HG03175 (cell line): ENCODE measurements at regions not wholly inside any gene's neighbourhood (a gene's known extent, or its start where the extent isn't known, plus 50 kb on each side); places are given as distances from the start of the nearest gene placed in this dataset.
"Not testable (repeated sequence)": the region's sequence is repeated elsewhere in the genome, so short reads cannot be mapped to it uniquely, and the experiment has no call there.

Experiments
- ATAC-seq: cut with Tn5 transposase; IDR thresholded peaks from one replicate; pipeline ENCODE4 v1.9.1; 2021; ENCODE audit warnings: mild to moderate bottlenecking, moderate library complexity; ENCODE audit not compliant: unreplicated experiment

DNA sequence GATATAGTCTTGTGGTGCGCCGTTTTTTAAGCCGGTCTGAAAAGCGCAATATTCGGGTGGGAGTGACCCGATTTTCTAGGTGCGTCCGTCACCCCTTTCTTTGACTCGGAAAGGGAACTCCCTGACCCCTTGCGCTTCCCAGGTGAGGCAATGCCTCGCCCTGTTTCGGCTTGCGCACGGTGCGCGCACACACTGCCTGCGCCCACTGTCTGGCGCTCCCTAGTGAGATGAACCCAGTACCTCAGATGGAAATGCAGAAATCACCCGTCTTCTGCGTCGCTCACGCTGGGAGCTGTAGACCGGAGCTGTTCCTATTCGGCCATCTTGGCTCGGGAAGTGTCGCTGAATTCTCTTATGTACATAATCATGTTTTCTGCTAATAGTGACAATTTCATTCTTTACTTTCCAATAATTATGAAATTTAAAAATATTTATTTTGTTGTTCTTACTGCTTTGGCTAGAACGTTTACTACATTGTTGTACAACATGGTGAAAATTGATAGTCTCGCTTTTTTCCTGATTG lies 61.2 kb upstream of the MINDY3 start:
- not testable (repeated sequence) for ATAC-seq

DNA sequence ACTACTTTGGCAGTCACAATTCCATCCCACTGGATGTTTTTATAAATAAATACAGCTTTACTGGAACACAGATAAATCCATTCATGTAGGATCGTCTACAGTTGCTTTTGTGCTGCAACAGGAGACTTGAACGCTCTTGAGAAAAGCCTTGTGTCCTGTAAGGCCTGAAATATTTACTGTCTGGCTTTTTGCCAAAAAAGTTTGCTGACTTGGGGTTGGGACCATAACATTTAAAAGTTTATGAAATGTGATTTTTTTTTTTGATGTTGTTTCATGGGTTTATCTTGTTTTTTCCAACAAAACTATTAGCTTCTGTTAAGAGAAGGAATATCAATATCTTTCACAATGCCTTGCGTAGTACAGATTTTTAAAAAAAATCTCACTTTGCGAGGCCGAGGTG lies 71.1 kb upstream of the MINDY3 start:
- ATAC-seq = no peak

DNA sequence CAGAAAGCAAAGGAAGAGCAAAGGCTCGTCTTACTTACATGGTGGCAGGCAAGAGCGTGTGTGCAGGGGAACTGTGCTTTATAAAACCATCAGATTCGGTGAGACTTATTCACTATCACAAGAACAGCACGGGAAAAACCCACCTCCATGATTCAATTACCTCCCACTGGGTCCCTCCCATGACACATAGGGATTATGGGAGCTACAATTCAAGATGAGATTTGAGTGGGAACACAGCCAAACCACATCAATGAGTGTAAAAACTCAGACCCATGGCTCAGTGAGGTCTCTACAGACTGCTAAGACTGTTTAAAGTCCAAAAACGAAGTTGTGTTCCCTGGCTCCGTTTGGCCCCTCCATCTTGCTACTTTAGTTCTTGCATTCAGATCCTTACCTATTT lies 79.2 kb upstream of the MINDY3 start:
- ATAC-seq = not testable (repeated sequence)

DNA sequence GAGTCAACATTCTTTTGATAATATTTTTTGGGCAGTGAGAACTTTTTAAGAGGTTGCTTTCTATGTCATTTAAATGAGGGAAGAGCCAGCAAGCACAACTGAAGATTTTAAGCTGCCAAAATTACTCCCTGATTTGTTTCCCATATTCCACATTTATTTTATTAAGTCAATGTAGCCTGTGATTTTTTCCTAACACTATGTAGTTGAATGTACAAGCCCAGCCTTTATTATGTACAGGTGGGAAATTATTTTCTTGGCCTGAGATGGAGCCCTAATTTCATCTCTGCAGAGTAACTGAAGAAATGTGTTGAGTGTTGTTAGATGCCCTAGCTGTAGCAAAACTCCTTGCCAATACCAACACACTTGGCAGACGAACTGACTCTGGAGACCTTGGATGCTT lies 83.1 kb upstream of the MINDY3 start:
- ATAC-seq = no peak

DNA sequence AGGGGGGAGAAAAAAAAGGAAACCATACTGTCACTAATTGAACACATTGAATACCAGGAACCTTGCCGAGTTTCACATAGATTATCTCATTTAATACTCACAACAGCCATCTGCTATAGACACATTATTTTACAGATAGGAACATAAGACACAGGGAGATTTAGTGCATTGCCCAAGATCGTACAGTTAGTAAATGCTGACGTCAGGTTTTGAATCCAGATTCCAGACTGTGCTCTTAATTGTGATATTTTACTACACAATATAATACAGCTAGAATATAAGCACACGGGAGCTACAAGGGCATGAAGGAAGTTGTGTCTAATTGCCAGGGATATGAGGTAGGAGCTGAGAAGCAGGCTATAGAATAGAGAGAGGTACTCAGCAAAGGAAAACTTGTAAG lies 93.9 kb upstream of the MINDY3 start:
- ATAC-seq = no peak

DNA sequence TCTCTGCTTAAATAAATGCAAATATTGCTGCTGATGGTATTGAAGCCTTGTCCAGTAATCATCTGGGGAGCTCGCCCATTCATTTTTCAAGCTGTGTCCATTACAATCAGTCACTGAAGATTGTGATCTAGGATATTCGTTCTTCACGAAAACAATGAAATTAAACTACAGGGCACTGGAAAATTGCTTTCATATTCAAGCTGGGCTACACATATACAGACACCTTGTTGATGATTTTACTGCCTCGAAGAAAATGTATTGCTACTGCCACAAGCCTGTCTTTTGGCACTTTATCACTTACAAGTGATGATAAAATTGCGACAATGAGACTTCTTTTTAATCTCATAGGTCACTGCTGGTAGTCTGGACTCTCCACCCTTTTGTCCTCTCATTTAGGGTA lies 100.0 kb upstream of the MINDY3 start:
- no peak for ATAC-seq

DNA sequence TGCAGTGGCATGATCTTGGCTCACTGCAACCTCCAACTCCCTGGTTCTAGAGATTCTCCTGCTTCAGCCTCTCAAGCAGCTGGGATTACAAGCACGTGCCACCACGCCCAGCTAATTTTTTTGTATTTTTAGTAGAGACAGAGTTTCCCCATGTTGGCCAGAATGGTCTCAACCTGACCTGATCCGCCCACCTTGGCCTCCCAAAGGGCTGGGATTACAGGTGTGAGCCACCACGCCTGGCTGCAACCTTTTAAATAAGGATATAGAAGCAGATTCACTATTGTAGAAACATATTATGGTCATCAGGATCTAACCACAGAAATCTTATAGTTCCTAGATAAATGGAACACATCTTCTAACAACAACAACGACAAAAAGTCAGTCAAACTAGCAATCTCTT lies 112.4 kb upstream of the MINDY3 start:
- not testable (repeated sequence) for ATAC-seq

DNA sequence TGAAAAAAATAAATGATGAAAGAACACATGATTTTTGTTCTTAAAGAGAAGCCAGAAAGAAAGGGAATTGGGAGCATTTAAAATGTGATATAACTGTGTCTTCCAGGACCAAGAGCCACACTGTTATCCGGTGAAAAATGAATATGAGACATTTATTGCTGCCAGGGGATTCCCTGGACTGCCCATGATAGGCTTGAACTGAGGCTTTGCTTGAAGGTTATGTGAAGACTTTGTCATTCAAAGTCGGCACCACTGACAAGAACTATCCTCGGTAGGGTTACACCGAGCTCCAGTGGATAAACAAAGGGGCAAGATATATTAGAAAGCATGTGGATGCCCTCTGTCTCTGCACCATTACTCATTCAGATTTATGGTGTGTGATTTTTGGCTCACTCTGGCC lies 125.4 kb upstream of the MINDY3 start:
- ATAC-seq = no peak

DNA sequence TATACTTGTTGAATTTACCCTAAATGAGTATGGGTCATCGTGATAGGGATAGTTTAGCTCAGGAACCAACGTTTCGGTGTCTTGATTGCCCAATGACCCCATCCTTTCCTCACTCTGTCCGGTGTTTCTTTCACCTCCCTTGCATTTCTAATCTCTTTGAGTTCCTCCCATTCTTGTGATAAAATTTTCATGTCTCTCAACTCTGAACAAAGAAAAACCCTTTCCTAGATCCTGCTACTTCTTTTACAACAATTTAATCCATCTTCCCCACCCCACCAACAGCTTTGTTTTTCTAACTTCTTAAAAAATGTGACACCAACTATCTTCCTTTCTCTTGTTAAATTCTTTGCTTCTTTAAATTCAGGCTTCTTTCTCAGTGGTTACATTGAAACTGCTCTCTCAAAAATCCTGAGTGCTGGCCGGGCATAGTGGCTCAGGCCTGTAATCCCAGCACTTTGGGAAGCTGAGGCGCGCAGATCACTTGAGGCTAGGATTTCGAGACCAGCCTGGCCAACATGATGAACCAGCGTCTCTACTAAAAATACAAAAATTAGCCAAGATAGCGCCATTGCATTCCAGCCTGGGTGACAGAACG lies 130.3 kb upstream of the MINDY3 start:
- ATAC-seq = no peak

DNA sequence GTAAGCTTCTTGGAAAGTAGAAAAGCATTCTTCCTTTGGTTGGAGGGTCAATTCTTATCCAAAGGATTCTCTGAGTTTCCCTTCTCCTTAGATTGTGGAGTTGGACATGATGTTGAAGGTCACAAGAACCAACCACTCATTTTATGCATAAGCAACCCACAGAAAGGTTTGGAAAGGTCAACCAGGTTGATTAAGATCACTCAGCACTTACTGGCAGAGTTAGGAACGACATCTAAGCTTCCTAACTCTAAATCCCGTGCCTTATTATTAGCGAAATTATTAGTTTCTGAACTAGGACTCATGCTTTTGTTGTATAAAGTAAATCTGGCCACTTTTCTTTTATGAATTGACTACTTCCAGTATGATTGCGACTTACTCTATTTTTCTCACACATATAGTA lies 137.0 kb upstream of the MINDY3 start:
- ATAC-seq = no peak

DNA sequence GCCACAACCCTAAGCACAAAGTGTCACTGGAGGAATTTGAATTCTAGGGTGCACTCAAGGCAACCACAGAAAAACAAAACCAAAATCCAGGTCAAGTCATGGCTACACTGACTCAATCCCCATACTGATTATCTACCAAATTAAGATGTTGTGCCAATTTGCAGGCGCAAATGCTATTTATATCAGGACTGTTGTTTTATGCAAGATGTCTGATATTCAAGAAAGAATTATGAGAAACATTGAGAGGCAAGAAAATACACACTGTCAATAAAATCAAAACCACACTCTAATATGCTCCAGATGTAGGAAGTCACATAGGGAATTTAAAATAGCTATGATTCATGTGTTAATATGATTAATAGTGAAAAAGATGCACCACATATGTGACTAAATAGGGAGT lies 141.3 kb upstream of the MINDY3 start:
- ATAC-seq = no peak

DNA sequence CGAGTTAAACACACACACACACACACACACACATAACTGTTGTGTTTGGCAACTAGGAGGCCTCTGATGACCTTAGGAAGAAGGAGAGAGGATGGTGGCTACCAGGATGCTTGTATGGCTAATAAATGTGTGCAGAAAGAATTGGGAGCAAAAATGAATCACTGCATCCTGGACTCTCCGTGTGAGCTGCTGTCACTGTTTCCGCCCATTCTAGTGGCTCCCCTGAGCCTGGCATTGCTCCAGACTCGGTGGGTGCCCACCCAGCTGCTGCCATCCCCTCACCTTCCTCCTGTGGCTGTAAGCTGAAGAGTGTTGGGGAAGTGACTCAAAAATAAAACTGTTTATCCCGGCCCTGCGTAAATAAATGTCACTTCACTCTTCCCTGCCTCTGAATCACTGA lies 149.5 kb upstream of the MINDY3 start:
- ATAC-seq = no peak

DNA sequence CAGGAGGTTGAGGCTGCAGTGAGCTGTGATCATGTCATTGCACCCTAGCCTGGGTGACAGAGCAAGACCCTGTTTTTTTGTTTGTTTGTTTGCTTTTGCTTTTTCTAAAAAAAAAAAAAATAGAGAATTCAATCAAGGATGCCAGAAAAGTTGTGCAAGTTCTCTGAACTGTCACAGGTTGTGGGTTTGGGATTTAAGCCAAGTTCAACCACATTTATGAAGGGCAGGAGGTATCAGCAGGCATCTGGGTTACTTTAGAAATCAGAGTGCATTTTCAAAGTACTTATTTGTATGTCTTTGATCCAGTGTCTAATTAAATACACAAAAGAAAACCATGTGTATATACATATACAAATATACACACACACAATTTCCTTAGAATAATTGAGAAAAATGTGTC lies 151.2 kb upstream of the MINDY3 start:
- no peak for ATAC-seq

DNA sequence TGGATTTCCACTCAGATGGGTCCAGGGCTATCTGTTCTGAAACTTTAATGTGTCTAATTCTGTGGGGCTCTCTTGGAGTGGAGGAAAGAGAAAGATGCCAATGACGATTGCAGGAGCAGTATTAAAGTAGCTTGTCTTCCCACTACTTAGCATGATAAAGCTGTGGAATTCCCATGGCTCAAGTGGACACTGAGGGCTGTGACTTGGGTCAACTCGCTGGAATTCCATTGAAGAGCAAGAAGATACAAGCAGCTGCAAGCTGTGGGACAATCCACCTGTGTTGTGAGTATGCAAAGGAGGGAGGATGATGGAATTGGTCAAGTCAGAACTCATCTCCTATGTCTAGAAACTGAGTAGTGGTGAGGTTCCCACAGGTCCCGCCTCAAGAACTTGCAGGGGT lies 154.2 kb upstream of the MINDY3 start:
- no peak for ATAC-seq

DNA sequence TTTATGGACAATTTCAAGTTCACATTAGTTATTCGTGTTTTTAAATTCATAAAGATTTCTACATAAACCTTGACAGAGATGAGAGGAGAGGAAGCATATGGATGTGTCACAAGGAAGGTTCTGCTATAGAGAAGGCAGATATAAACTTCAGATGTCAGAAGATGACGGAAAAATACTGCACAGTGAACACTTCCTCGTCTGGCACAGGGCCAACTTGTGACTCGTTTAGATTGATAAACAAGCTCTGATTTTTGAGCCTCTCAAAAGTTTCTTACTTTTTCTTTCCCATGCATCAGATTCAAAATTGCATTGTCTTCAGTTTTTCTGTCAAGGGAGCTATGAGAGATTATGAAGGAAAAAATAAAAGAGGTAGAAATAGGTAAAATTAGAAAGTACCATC lies 156.4 kb upstream of the MINDY3 start:
- no peak for ATAC-seq

DNA sequence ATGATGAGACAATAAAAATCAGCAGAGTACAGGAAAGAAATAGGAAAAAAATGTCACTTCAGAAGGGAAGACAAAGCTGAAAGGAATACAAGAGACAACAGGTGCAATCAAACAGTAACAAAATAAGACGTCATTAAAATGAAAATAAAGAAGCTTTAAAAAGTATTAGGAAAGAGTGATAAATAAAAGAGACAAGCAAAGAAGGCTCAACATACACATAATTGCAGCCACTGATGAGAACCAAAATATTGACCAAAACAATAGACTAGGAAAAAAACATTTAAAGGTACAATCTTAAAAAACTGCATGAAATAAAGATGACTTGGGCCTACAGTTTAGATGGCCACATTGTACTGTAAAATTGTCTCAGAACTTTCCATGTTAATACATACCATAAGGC lies 160.5 kb upstream of the MINDY3 start:
- no peak for ATAC-seq

DNA sequence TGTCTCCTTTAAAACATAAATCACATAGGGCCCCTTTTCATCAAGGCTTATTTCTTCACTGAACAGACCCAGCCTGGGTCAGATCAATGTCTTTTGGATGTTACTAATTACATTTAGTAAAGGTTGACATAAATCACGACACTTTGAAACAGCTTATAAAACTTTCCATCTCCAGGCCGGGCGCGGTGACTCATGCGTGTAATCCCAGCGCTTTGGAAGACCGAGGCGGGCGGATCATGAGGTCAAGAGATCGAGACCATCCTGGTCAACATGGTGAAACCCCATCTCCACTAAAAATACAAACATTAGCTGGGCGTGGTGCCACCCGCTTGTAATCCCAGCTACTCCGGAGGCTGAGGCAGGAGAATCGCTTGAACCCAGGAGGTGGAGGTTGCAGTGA lies 166.5 kb upstream of the MINDY3 start:
- not testable (repeated sequence) for ATAC-seq

DNA sequence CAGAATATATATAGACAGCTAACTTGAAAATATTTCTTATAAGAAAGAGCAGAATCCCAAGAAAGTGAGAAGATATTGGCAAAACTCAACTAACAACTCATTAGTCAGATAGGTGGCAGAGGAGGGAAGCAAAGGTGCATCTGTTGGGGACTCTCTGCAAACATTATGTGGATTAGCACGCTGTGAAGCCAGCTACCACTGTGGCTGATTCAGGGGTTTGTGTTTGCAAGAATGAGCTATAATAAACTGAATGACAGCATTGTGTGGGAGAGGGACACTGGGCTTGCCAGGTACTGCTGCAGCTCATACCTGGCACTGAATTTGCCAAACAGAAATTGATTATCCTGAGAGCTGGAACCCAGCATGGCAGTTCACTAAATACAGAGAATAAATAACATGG lies 170.3 kb upstream of the MINDY3 start:
- ATAC-seq = no peak

DNA sequence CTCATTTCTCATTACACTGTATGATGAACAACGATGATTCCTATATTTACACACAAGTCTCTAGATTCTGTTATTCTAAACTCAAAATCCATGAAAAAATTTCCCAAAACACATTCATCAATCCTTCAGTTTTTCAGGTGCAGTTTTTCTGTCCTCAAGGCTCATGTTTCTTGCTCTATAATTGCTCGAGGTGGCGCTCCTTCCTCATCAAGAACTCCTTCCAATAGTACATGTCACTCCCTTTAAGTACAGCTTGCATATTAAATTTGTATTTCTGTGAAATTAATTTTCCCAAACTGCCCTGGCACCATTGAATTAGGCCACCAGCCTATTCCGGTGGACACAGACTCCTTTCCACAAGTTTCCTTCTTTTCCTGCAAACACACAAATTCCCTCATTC lies 188.7 kb upstream of the MINDY3 start:
- no peak for ATAC-seq

DNA sequence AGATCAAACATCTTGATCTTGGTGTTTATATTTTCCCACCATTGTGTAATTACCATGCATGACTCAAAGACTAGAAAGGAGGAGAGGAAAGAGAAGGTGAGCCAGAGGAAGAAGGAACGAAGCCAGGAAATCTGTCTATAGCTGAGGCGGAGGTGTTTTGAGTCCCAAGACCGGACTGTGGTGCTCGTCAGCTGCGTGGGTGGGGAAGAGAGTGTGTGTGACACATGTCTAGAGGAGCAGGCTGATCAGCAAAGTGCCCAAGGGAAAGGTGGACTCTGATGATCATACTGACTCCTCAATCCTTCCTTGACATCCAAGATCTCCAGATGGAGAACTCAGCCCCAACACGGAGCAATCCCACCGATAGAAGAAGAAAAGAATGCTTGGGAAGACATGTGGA lies 189.5 kb upstream of the MINDY3 start:
- no peak for ATAC-seq

DNA sequence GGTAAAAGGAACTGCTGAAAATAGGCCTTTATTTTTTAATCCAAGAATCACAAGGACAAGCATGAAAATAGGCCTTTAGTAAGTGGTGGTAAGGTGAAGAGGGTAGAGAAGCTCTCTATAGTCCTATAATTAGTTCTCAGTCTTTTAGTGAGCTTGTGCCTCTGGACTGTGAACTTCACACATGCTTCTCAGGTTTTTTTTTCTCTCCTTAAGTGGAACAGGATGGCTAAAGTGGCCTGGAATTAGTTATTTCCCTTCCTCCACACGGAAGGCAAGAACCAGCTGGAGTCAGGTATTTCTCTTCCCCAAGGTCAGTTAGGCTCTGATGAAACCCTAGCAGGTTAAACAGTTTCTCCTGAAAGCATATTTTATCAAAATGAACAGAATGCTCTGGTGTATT lies 203.0 kb upstream of the MINDY3 start:
- no peak for ATAC-seq

DNA sequence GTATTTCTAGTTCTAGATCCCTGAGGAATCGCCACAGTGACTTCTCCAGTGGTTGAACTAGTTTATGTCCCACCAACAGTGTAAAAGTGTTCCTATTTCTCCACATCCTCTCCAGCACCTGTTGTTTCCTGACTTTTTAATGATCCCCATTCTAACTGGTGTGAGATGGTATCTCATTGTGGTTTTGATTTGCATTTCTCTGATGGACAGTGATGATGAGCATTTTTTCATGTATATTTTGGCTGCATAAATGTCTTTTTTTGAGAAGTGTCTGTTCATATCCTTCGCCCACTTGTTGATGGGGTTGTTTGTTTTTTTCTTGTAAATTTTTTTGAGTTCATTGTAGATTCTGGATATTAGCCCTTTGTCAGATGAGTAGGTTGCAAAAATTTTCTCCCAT lies 223.2 kb upstream of the MINDY3 start:
- not testable (repeated sequence) for ATAC-seq

DNA sequence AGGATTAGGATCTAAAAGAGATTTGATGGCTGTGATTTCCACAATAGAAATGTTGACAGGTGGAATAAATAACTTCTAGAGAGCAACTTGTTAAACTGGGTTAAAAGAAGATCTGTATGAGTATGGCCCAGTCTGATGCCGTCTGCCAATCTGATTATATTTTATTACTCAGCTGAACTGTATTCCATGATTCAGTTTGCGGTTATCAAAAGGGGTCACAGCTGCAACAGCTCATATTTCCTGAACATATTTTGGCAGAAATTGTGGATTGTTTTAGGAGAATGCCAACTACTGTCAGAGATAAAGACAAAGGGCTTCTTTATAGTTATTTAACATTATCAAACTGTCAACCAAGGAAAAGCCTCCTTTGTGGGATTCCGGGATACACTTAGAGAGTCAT lies 244.8 kb upstream of the MINDY3 start:
- no peak for ATAC-seq
